IMR-90 (cell line): ENCODE measurements at regions not wholly inside any gene's neighbourhood (a gene's known extent, or its start where the extent isn't known, plus 50 kb on each side); places are given as distances from the start of the nearest gene placed in this dataset. TPM values are rescaled to one million over a fixed set of nuclear protein-coding genes. Genes with fewer than 3 reads are reported as not detected.

ENCODE experiments used
- microRNA-seq, 2 experiments: library from miRNA; stranded (forward) in 1 of 2; unstranded in 1 of 2; fragments of 10-50 nt in 1 of 2; fragments of <30 nt in 1 of 2; gene quantifications in 1 of 2; microRNA quantifications in 1 of 2; one replicate each; pipeline versions ENCODE3 to v1.1.0; 2013 to 2020; ENCODE audit not compliant: insufficient read depth in 1 of 2, insufficient read length in 1 of 2, unreplicated experiment in 1 of 2
- small RNA-seq, 5 experiments: library from RNA; depleted of rRNA; stranded (forward); fragments of <200 nt; gene quantifications; one replicate each; pipeline ENCODE3, GENCODE V24; 2012

Small RNA genes lying in the stretch of these regions (microRNA-seq; reads per million reads assigned to microRNA genes)
- gene AL355376.1 (ENCODE audit: insufficient read depth, insufficient read length) (not detected), gene AL355376.2 (ENCODE audit: insufficient read depth, insufficient read length) (not detected), gene RNA5SP308 (ENCODE audit: insufficient read depth, insufficient read length) (4.1 reads per million), gene RNU6-270P (ENCODE audit: insufficient read depth, insufficient read length) (not detected)

Small RNA genes lying in the stretch of these regions (small RNA-seq; reads per million reads assigned to genes)
- gene AL355376.1 (0 reads per million in 5 experiments), gene AL355376.2 (0 reads per million in 5 experiments), gene RNA5SP308 (0 to 0.15 (median 0) reads per million in 5 experiments), gene RNU6-270P (0 to 0.60 (median 0) reads per million in 5 experiments)
